Lung (tissue), 11 donors: ENCODE measurements at regions not wholly inside any gene's neighbourhood (a gene's known extent, or its start where the extent isn't known, plus 50 kb on each side); places are given as distances from the start of the nearest gene placed in this dataset.
A peak's percentile ranks its signal among the peaks of the same experiment; 100 is the strongest.

Experiments used
- ATAC-seq: fragments of 200-7000 bp; cut with Tn5 transposase; one replicate; pipeline ENCODE4 v1.9.1; 2020; ENCODE audit warnings: moderate number of reproducible peaks; ENCODE audit not compliant: insufficient read depth, low FRiP score
- DNase-seq, 3 donors: peaks; one replicate each; pipeline ENCODE4 v3.0.0-alpha.2; 2013 to 2017
- H3K27ac ChIP-seq, 2 donors: one replicate each; pipeline ENCODE4 v1.5.1; 2013; ENCODE audit warnings: mild to moderate bottlenecking in 2 of 2, moderate library complexity in 2 of 2, control low read depth in 1 of 2, inconsistent platforms in 1 of 2, low read depth in 1 of 2, low read length in 1 of 2
- H3K27me3 ChIP-seq, 3 donors: one replicate each; pipeline ENCODE4 v1.5.1; 2013; ENCODE audit warnings: low read length in 2 of 3; ENCODE audit not compliant: control insufficient read depth in 3 of 3, insufficient read depth in 3 of 3
- H3K36me3 ChIP-seq, 4 donors: one replicate each; pipeline ENCODE4 v1.5.1; 2013; ENCODE audit warnings: low read length in 4 of 4, mild to moderate bottlenecking in 1 of 4, moderate library complexity in 1 of 4; ENCODE audit not compliant: control insufficient read depth in 4 of 4, insufficient read depth in 4 of 4
- H3K4me1 ChIP-seq, 5 donors: one replicate each; pipeline ENCODE4 v1.5.1; 2013; ENCODE audit warnings: low read length in 5 of 5, mild to moderate bottlenecking in 2 of 5, moderate library complexity in 1 of 5; ENCODE audit not compliant: control insufficient read depth in 5 of 5, insufficient read depth in 5 of 5
- H3K4me3 ChIP-seq: one replicate; pipeline ENCODE4 v1.5.1; 2013; ENCODE audit warnings: mild to moderate bottlenecking, control low read depth, moderate library complexity
- H3K9ac ChIP-seq, 2 donors: one replicate each; pipeline ENCODE4 v1.5.1; 2013; ENCODE audit warnings: low read length in 2 of 2, control low read depth in 1 of 2; ENCODE audit not compliant: insufficient read depth in 1 of 2
- H3K9me3 ChIP-seq, 4 donors: one replicate each; pipeline ENCODE4 v1.5.1; 2013; ENCODE audit warnings: low read length in 3 of 4, mild to moderate bottlenecking in 1 of 4, moderate library complexity in 1 of 4; ENCODE audit not compliant: control insufficient read depth in 4 of 4, insufficient read depth in 3 of 4
- WGBS, 2 donors: extraction: QIAGEN DNeasy Blood & Tissue Kit; methylation state at CpG; one replicate each; pipeline ENCODE4 v1.1.7; 2013; 5-methylcytosine and 5-hydroxymethylcytosine counted together
- TF ChIP-seq, protein P1 (sequence below): IDR thresholded peaks from 2 replicates; pipeline ENCODE4 v1.5.1; 2012; ENCODE audit warnings: mild to moderate bottlenecking; ENCODE audit errors: control extremely low read depth, extremely low read depth
- donor health status: control.
- donor health status: control.
- donor health status: Bipolar disorder and iron deficiency.
- donor health status: healthy.
- donor health status: DM: yes; HTN: yes; CAD: no.

- 83 to 85% methylated on average over 2 of the region's 2 CpGs for WGBS, 2 donors
- H3K4me1 ChIP-seq = peaks cover 0 to 37% (median 0%) of the 10 kb centered on the region in 5 donors
- no peaks in the 10 kb centered on the region for H3K36me3 ChIP-seq
- TF ChIP-seq, protein P1, sequence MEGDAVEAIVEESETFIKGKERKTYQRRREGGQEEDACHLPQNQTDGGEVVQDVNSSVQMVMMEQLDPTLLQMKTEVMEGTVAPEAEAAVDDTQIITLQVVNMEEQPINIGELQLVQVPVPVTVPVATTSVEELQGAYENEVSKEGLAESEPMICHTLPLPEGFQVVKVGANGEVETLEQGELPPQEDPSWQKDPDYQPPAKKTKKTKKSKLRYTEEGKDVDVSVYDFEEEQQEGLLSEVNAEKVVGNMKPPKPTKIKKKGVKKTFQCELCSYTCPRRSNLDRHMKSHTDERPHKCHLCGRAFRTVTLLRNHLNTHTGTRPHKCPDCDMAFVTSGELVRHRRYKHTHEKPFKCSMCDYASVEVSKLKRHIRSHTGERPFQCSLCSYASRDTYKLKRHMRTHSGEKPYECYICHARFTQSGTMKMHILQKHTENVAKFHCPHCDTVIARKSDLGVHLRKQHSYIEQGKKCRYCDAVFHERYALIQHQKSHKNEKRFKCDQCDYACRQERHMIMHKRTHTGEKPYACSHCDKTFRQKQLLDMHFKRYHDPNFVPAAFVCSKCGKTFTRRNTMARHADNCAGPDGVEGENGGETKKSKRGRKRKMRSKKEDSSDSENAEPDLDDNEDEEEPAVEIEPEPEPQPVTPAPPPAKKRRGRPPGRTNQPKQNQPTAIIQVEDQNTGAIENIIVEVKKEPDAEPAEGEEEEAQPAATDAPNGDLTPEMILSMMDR = no peak
- no peak overlapping the region for H3K4me3 ChIP-seq
- DNase-seq = peak in 1 of 3 donors; percentile 5
- no peak for ATAC-seq
- H3K9ac ChIP-seq = no peak overlapping the region
- H3K27ac ChIP-seq = no peak overlapping the region
- no peaks in the 10 kb centered on the region for H3K9me3 ChIP-seq
- no peaks in the 10 kb centered on the region for H3K27me3 ChIP-seq
Observed at GRCh38 chr13:65595916-65596315, 1634.2 kb downstream of the PCDH9 start.

DNA sequence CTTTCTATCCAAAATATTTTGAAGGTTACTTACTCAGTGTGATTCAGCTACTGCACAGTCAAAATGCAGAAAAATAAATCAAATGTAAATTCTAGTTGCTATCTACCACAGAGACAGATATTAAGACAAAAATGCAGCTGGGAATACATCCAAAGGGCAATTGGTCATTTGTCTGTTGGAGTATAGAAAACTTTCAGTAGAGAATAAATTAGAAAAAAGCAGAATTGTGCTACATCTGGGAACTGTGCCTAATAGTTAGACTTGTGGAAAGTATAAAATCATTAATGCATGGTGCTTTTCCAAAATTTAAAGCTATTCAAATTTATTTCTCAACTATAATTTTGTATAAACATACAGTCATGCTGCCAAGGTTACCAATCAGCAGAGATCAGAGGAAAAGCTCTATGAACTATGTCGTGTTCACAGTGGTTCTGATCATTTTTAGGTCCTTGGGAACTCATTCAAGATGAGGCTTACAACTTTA is 1635.8 kb downstream of the PCDH9 start:
- ATAC-seq (no peak), DNase-seq (peak; percentile 14 to 89 (median 82))
- Histone ChIP-seq H3K4me3 (no peak overlapping the region), H3K27me3 (no peaks in the 10 kb centered on the region), H3K36me3 (no peaks in the 10 kb centered on the region), H3K9ac (no peak overlapping the region), H3K27ac (no peak overlapping the region), H3K4me1 (peaks cover 0 to 37% (median 0%) of the 10 kb centered on the region in 5 donors), H3K9me3 (no peaks in the 10 kb centered on the region)
- 41 to 60% methylated on average over 1 of the region's 1 CpG for WGBS, 2 donors
- TF ChIP-seq, protein P1 = no peak

DNA sequence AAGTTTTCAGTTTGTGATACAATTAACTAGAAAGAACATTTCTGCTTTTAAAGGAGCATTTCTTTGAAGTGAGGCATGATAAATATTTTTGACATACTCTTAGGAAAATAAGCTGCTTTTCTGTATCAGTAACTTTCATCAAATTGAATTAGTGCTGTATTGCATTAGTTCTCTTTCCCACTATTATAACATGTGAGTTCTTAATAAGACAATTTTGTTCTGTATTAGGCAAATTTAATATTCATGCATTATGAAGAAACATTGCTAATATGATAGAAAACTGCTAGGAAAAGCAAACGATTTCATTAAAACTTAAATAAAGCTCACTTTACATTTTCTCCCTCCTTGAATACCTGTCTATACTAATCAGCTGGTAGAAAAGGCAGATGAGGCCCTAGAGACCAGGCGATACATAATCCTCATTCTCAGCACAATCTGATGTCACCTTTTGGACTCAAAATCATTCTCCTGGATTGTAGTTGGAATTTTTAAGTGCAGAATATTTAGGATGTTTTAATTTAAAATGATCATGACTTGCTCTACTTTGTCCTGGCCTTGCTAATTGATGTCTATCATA is 1636.8 kb downstream of the PCDH9 start:
- WGBS, 2 donors = 80 to 91% methylated on average over 2 of the region's 2 CpGs

More for the DNA sequence above, 1636.8 kb downstream of the PCDH9 start:
- TF ChIP-seq, protein P1 = no peak
- Histone ChIP-seq H3K9ac (no peak overlapping the region), H3K27ac (no peak overlapping the region), H3K4me1 (peaks cover 0 to 37% (median 0%) of the 10 kb centered on the region in 5 donors), H3K27me3 (no peaks in the 10 kb centered on the region), H3K4me3 (no peak overlapping the region), H3K9me3 (no peaks in the 10 kb centered on the region), H3K36me3 (no peaks in the 10 kb centered on the region)
- no peak for ATAC-seq
- DNase-seq = no peak
